NCI-H748 treated with DMSO at 0.1 percent for 48 hours (cell line): ENCODE measurements at regions not wholly inside any gene's neighbourhood (a gene's known extent, or its start where the extent isn't known, plus 50 kb on each side); places are given as distances from the start of the nearest gene placed in this dataset.
A peak's percentile ranks its signal among the peaks of the same experiment; 100 is the strongest.

Source experiments
- DNase-seq: peaks from one replicate; lab custom pipeline; 2025; lab: John Stamatoyannopoulos, UW

- peak; percentile 36 for DNase-seq
Observed at GRCh38 chr2:58911877-58912276, 670.8 kb upstream of the FANCL start.

DNA sequence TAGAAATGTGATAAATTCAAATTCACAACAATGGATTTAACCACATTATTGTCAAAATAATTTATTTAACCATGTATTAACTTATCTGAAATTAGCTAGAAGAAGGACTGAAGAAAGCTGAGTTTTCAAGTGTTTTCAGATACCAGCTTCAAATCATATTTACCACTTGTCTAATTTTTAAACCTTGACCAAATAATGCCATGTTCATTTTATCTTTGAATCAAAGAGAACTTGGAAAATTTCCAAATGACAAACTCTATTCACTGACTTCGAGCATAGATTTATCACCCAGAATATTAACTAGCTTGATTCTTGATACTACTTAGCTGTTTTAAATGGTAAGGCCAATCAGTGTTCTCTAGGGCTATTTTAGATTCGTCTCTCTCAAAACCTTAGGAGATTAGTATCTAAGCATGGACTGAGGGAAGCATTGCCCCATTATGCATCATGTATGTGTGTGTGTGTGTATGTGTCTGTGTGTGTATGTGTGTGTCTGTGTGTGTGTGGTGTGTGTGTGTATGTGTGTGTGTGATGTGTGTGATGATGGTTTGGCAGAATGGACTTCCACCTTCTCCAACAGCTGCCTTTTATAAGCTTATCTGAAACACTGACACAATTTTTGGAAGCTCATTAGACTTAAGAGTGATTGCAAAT is 667.5 kb upstream of the FANCL start:
- DNase-seq: no peak

- DNase-seq: no peak
Observed at GRCh38 chr2:58907644-58908043, 666.5 kb upstream of the FANCL start.

GRCh38 chr2:58906081-58906645 is 665.0 kb upstream of the FANCL start:
- DNase-seq: peak; percentile 93

DNA sequence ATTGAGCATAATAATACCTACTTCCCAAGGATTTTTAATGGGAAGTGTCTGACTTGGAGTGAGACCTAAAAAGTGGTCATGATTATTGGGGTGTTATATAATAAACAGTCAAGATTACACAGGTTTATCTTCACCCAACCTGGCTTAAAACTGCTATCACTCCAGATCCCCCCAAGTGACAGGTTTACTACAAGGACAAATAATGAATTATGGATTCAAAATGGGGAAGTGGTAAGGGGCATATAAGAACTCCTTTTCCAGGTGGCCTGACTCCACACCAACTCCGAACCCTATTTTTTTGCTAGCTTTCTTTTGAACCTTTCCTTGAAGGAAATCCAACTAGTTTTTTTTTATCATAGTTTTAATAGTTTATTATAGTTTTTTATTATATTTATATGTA is 663.0 kb upstream of the FANCL start:
- no peak for DNase-seq

GRCh38 chr2:58903427-58903826 is 662.3 kb upstream of the FANCL start:
- DNase-seq: no peak

DNA sequence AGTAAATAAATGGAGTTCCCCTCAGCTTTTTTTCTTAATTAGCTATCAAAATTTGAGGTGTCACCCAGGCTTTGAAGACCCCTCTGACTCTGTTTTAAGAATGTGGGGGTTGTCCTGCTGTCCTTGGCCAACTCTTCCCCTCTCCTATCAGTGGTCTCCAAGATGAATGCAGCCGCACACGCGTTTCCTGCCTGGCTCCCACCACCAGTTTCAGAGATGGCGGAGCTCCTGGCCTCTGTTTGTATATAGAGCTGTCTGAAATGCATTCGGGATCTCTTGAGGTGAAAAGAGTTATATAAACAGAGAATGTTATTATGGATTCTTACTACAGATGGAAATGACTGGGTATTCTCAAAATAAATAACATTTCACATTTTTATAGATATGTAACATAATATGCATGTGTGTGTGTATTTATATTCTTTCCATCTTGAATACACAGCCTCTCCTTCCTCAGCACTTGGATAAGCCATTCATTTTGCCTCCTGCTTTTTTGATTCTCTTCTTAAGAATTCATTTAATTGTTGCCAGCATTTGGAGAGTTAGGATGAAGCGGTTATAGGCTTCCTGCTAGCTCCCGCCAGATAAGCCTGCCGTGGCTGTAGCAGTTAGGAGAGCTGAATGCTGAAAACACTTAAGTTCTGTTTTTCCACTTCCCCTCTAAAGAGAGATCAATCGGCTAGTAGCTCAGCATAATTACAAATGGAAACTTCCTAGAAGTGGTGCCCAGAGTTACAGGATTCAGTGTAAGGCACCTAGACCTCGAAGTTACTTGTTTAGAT is 659.3 kb upstream of the FANCL start:
- DNase-seq: no peak

DNA sequence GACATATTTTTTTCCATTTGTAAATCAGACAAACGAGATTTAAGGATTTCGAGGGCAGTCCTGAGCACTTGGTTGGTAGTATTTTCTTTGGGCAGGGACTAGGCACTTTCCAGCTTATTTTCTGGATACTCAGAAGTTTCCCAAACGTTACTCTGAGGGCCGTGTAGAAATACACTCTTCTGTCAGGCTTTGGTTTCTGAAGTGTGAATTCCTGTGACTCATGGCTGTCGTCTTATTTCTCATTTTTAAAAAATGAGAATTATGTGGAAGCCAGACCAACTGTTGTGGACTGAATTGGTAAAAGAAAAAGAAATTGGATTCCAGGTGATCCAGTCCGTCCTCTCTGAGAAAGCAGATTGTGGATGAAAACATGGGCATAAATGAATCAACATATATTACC is 658.6 kb upstream of the FANCL start:
- no peak for DNase-seq

DNA sequence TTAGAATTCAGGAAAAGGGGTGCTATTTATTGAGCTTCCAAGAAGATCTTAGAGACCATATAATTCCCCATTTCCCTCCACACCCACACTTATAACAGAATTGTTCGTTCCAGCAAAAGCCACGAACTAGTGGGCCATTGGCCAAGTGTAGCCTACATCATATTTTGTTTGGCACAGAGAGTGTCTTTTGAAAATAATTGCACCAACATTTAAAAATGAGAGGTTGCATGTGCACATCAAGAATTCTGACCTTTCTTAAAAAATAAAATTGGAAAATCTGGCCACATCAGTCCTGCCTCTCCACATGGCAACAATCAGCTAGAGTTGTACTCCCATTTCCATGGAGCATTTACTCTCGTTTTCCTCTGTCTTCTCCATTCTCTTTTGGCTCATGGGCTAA is 655.5 kb upstream of the FANCL start:
- no peak for DNase-seq

DNA sequence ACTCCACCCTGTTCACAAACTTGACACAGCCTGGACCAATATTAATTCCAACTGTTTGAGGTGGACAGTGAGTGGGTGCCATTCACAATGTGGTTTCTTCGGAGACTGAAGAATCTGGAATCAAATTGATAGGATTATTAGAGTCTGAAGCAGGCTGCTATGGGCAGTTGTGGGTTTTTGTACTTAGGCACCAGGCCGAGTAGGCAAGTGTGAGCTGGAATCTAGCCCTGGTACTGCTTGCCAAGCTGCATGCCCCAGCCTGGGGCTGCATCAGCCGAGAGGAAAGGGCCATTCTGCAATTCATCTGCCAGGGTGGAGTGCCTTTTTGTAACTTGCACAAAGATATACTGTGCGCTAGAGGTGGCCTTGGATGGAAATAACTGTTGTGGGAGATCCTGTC is 654.7 kb upstream of the FANCL start:
- no peak for DNase-seq

DNA sequence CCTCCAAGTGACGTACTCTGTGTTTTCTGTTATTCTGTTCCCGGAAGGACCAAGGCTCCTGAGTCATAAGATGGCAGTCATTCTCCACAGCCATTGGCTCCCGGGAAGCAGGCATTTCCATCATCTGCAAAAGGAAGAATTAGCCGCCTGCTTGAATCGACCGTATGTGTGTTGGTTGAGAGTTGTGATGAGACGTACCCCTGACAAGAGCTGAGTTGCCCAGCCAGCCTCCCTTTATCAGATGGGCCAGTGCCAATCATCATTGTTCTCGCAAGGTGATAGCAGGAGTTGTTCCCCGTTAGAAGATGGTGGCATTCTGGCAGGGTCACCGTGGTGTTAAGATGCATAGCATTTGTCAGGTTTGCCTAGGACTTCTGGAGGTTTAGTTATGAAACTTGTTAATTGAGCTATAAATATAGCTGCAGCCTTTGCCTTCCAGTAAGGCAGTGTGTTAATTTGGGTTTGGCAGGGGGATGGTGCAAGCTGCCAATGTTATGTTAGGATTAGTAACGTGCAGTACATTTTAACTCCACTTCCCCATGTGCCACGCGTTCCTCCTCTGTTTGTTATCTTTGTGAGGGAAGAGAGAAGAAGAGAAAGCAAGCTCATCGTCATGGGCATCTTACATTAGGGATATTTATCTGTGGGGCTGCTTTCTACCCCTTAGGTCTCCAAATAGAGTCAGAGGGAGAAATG is 652.7 kb upstream of the FANCL start:
- no peak for DNase-seq

GRCh38 chr2:58891828-58892377 is 650.8 kb upstream of the FANCL start:
- DNase-seq: peak; percentile 57

DNA sequence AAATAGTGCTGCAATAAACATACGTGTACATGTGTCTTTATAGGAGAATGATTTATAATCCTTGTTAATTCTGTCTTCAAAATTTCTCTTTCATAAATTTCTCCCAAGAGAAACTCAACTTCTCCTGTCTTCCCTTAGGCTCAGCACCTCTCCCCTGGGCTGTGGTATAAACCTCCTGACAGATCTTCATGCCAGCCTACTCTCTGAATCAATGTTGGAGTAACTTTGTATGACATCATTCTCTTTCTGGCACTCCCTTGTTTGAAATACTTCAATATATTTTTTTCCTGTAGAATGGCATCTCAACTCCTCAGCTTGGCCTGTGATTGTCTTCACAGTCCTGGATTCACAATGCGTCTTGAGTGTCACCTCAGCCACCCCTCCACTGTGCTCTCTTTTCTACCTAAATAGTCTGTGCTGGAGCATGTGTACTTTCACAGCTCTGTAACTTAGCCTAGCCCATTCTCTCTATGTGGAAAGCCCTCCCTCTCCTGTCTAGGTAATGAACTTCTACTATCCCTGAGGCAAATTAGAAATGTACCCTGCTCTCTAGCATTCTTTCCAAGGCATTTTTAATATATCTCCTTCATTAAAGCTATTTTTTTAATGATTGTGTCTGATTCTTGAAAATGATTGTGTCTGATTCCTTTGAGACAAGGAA is 649.9 kb upstream of the FANCL start:
- no peak for DNase-seq

GRCh38 chr2:58886009-58886408 is 644.9 kb upstream of the FANCL start:
- no peak for DNase-seq

- no peak for DNase-seq
Observed at GRCh38 chr2:58879834-58880233, 638.7 kb upstream of the FANCL start.

- no peak for DNase-seq
Observed at GRCh38 chr2:58878778-58879177, 637.7 kb upstream of the FANCL start.

DNA sequence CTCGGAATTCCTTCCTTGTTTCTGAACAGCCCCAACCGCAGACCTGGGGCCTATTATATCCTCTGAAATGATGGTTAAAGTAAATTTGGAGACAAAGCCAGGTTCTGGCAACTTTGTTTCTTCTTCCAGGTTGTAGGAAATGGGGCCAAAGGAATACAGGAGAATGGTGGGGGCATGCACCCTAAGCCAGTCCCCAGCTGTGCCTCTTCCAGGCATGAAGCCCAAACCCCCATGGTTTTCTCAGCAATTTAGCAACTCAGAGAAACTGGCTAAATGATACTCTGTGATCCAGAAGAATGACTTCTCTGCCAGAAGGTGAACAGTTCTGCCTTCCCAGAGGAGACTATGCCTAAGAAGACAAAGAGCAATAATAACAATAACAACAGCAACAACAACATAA is 635.0 kb upstream of the FANCL start:
- no peak for DNase-seq

DNA sequence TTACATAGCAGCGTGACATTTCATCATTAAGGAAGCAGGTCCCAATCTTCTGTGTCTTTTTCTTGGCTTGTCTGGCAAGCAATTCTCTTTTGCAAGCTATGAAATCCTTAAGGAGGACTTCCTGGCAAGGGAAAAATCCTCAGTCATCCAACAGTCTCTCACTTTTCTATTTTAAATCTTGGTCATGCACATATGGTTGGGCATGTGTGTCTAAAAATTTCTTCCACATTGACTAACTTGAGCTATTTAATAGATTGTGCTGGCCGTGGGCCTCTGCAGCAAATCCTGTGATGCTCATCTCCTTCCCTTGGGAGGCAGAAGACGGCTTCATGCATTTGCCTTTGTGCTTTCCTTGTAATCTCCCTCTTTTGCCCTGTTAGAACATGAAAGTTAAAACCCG is 634.3 kb upstream of the FANCL start:
- no peak for DNase-seq

GRCh38 chr2:58871469-58872142 is 630.5 kb upstream of the FANCL start:
- DNase-seq: no peak

- DNase-seq: no peak
Observed at GRCh38 chr2:58870704-58871103, 629.6 kb upstream of the FANCL start.

- no peak for DNase-seq
Observed at GRCh38 chr2:58866946-58867345, 625.8 kb upstream of the FANCL start.
